K562 (cell line): ENCODE measurements at regions not wholly inside any gene's neighbourhood (a gene's known extent, or its start where the extent isn't known, plus 50 kb on each side); places are given as distances from the start of the nearest gene placed in this dataset.

Experiments used
- ATAC-seq: fragments of 200-7000 bp; cut with Tn5 transposase; 3 replicates; pipeline ENCODE4 v1.9.1; 2020; ENCODE audit warnings: moderate library complexity
- BruUV-seq: library from RNA; stranded (reverse); fragments of 400-500 nt; replicated peaks from 2 replicates; lab custom pipeline; 2021; lab: Mats Ljungman, UMichigan
- CTCF ChIA-PET: fragments of 300-600 bp; formaldehyde crosslinking; extraction: SDS; loops from one replicate; lab custom pipeline; 2021; ENCODE audit warnings: low intra/inter-chr PET ratio; lab: Yijun Ruan, JAX
- POLR2A ChIA-PET: fragments of 300-600, 350-650 bp; sonication (Branson Sonifier 250); formaldehyde crosslinking; extraction: SDS; loops from one replicate; lab custom pipeline; 2021; ENCODE audit warnings: antibody characterized with exemption, inconsistent platforms; lab: Yijun Ruan, JAX
- DNase-seq, 4 experiments: peaks; one replicate each; pipeline versions ENCODE4 v3.0.0 to v3.0.0-alpha.2; 2011 to 2018; ENCODE audit warnings: low spot score in 3 of 4, mixed read lengths in 3 of 4; ENCODE audit errors: extremely low read depth in 1 of 4
- FAIRE-seq: peaks from 2 replicates; lab custom pipeline; 2011; peaks lifted over from hg19 to GRCh38; lab: Jason Lieb, UNC
- H2AFZ ChIP-seq: 2 replicates; pipeline ENCODE4 v1.6.0; 2011; ENCODE audit warnings: low read depth, low read length, control low read depth, inconsistent platforms
- H3K27ac ChIP-seq: fragments of 200-600 bp; 3 replicates; pipeline ENCODE4 v1.8.0; 2011; ENCODE audit warnings: low read depth, mild to moderate bottlenecking, control low read depth, inconsistent platforms, low read length, moderate library complexity, mixed read lengths; ENCODE audit errors: extremely low read depth
- H3K27me3 ChIP-seq, 2 experiments: fragments of 300-600 bp in 1 of 2; 2 replicates in 1 of 2; 3 replicates in 1 of 2; pipeline versions ENCODE4 v1.6.0 to v1.8.0; 2011; ENCODE audit warnings: inconsistent platforms in 2 of 2, low read length in 2 of 2, mild to moderate bottlenecking in 1 of 2, mixed read lengths in 1 of 2, moderate library complexity in 1 of 2; ENCODE audit not compliant: control insufficient read depth in 2 of 2, insufficient read depth in 2 of 2
- H3K36me3 ChIP-seq: fragments of 300-600 bp; 3 replicates; pipeline ENCODE4 v1.8.0; 2011; ENCODE audit warnings: mild to moderate bottlenecking, low read length, inconsistent platforms; ENCODE audit not compliant: control insufficient read depth, insufficient read depth
- H3K4me1 ChIP-seq, 2 experiments: fragments of 200-600 bp in 1 of 2; replicated peaks in 1 of 2; 2 replicates in 1 of 2; 3 replicates in 1 of 2; pipeline versions ENCODE4 v1.5.1 to v1.8.0; 2011; ENCODE audit warnings: inconsistent platforms in 2 of 2, low read length in 2 of 2, mild to moderate bottlenecking in 1 of 2, mixed read lengths in 1 of 2, moderate library complexity in 1 of 2; ENCODE audit not compliant: control insufficient read depth in 2 of 2, insufficient read depth in 2 of 2
- H3K4me2 ChIP-seq: 2 replicates; pipeline ENCODE4 v1.6.1; 2011; ENCODE audit warnings: low read length, control low read depth, inconsistent platforms, mixed read lengths; ENCODE audit not compliant: insufficient read depth
- H3K4me3 ChIP-seq: fragments of 200-600 bp; sonication (generic), shearing (Covaris generic); 2 replicates; pipeline ENCODE4 v1.5.1; 2016; ENCODE audit warnings: control low read depth, inconsistent platforms
- H3K79me2 ChIP-seq: fragments of 200-600 bp; 3 replicates; pipeline ENCODE4 v1.8.0; 2011; ENCODE audit warnings: low read length, inconsistent platforms; ENCODE audit not compliant: control insufficient read depth, insufficient read depth
- H3K9ac ChIP-seq, 2 experiments: 2 replicates each; pipeline versions ENCODE4 v1.6.0 to v1.6.1; 2011; ENCODE audit warnings: low read depth in 2 of 2, low read length in 2 of 2, control low read depth in 1 of 2, inconsistent platforms in 1 of 2, mild to moderate bottlenecking in 1 of 2, mixed read lengths in 1 of 2; ENCODE audit not compliant: insufficient read depth in 1 of 2
- H3K9me1 ChIP-seq: one replicate; pipeline ENCODE4 v1.6.0; 2011; ENCODE audit warnings: inconsistent platforms, mild to moderate bottlenecking, low read length, moderate library complexity; ENCODE audit not compliant: control insufficient read depth, insufficient read depth
- H3K9me3 ChIP-seq: replicated peaks from 2 replicates; pipeline ENCODE4 v1.5.1; 2011; ENCODE audit warnings: low read depth, low read length, inconsistent platforms; ENCODE audit not compliant: control insufficient read depth, insufficient read depth
- H4K20me1 ChIP-seq: replicated peaks from 2 replicates; pipeline ENCODE4 v1.6.1; 2011; ENCODE audit warnings: low read length, inconsistent platforms, mixed read lengths; ENCODE audit not compliant: control insufficient read depth, insufficient read depth
- ATF7 ChIP-seq: fragments of 450-650 bp; IDR thresholded peaks from 2 replicates; pipeline ENCODE4 v1.7.1; 2014; ENCODE audit warnings: mild to moderate bottlenecking, moderate library complexity
- CBFA2T2 ChIP-seq: fragments of 450-650 bp; conservative IDR thresholded peaks from 2 replicates; pipeline ENCODE4 v1.6.1; 2017; ENCODE audit warnings: mild to moderate bottlenecking
- EHMT2 ChIP-seq: fragments of 450-650 bp; IDR thresholded peaks from 2 replicates; pipeline ENCODE4 v1.6.1; 2018; ENCODE audit warnings: antibody characterized with exemption
- HIVEP1 ChIP-seq: fragments of 250-450 bp; sonication (Bioruptor Pico); IDR thresholded peaks from 2 replicates; pipeline ENCODE4 v1.4.0; 2020; ENCODE audit warnings: mild to moderate bottlenecking
- KLF6 ChIP-seq: fragments of 250-450 bp; sonication (Bioruptor Pico); IDR thresholded peaks from 2 replicates; pipeline ENCODE4 v1.4.0; 2020; ENCODE audit warnings: mild to moderate bottlenecking, moderate library complexity, borderline replicate concordance
- NELFE ChIP-seq: IDR thresholded peaks from 2 replicates; pipeline ENCODE4 v1.6.1; 2011; ENCODE audit warnings: mild to moderate bottlenecking; ENCODE audit not compliant: insufficient read depth, insufficient read length
- PHB2 ChIP-seq: fragments of 450-650 bp; IDR thresholded peaks from 2 replicates; pipeline ENCODE4 v1.6.1; 2017; ENCODE audit warnings: low read depth
- RHOXF2B ChIP-seq: fragments of 250-450 bp; sonication (Bioruptor Pico); conservative IDR thresholded peaks from 2 replicates; pipeline ENCODE4 v1.5.1; 2021
- SRSF1 ChIP-seq: fragments of 200-400 bp; formaldehyde crosslinking; IDR thresholded peaks from 2 replicates; pipeline ENCODE4 v1.6.1; 2017; ENCODE audit warnings: mild to moderate bottlenecking, low read depth, low read length, moderate library complexity
- ZBTB17 ChIP-seq: fragments of 450-650 bp; formaldehyde crosslinking; IDR thresholded peaks from 2 replicates; pipeline ENCODE4 v1.4.0; 2020; ENCODE audit warnings: mild to moderate bottlenecking
- ZNF77 ChIP-seq: fragments of 250-450 bp; sonication (Bioruptor Pico); IDR thresholded peaks from 2 replicates; pipeline ENCODE4 v1.5.0; 2020
- ZNF79 ChIP-seq: fragments of 250-450 bp; sonication (Bioruptor Pico); IDR thresholded peaks from 2 replicates; pipeline ENCODE4 v1.4.0; 2020; ENCODE audit warnings: low read depth, mild to moderate bottlenecking, moderate library complexity
- WGBS: fragments of 100-300 bp; shearing (Covaris generic); methylation state at CpG from one replicate; pipeline ENCODE4 v1.1.6; 2016; ENCODE audit warnings: low coverage, mixed read lengths; ENCODE audit not compliant: insufficient coverage; ENCODE audit errors: missing lambda C conversion rate; 5-methylcytosine and 5-hydroxymethylcytosine counted together
- in situ Hi-C: fragments of 300-500 bp; cut with MboI; formaldehyde crosslinking; loops from 4 replicates; pipeline ENCODE4 v1.15.0; 2018; ENCODE audit warnings: inconsistent platforms, mixed read lengths
- intact Hi-C: fragments of 100-400 bp; cut with micrococcal nuclease; formaldehyde crosslinking; loops from 2 replicates; pipeline ENCODE4 v1.14.2; 2022

DNA sequence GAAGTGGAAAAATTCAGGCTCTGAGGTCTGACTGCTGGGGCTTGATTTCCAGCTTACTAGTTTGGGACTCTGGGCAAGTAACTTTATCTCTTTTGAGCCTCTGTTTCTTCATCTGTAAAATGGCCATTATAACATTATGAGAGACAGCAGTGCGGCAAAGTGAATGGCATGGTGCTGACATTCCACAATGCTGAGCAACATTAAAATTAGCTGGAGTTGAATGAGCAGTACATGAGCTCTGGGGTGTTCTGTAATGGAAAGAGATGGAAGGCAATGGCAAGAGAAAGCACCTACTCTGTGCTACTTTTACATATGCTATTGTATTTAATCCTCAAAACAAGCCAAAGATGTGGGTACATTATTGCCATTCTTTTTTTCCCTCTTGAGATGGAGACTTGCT, 535.7 kb upstream of the CDH11 start:
- BruUV-seq: no TSS peak
- no peak for FAIRE-seq
- Histone ChIP-seq H3K9ac (no peak overlapping the region), H3K4me3 (no peak overlapping the region), H3K27me3 (peaks cover 0 to 7% of the 10 kb centered on the region in 2 experiments; a peak in 2 of 5 replicates), H3K4me1 (no peaks in the 10 kb centered on the region; a peak in 1 of 5 replicates), H3K27ac (no peak overlapping the region), H4K20me1 (no peaks in the 10 kb centered on the region), H3K79me2 (no peaks in the 10 kb centered on the region), H3K36me3 (no peaks in the 10 kb centered on the region), H2AFZ (no peak overlapping the region), H3K4me2 (no peak overlapping the region), H3K9me3 (no peaks in the 10 kb centered on the region), H3K9me1 (no peaks in the 10 kb centered on the region)
- ChIA-PET POLR2A (no interaction called here), CTCF (no interaction called here)
- in situ Hi-C loops: no loop called here
- 20% methylated on average over 1 of the region's 1 CpG for WGBS
- TF ChIP-seq NELFE: no peak
- no peak for TF ChIP-seq EHMT2
- no peak for TF ChIP-seq KLF6
- no peak for TF ChIP-seq RHOXF2B (CRISPR knock-in tag)
- TF ChIP-seq SRSF1: no peak
- TF ChIP-seq ZNF79 (CRISPR knock-in tag): no peak
- no peak for TF ChIP-seq ZNF77 (CRISPR knock-in tag)
- no peak for TF ChIP-seq HIVEP1 (CRISPR knock-in tag)
- no peak for TF ChIP-seq PHB2
- TF ChIP-seq ZBTB17: no peak
- TF ChIP-seq CBFA2T2: no peak
- TF ChIP-seq ATF7: no peak
- no peak for DNase-seq
- intact Hi-C loops: no loop called here
- ATAC-seq: no peak
